ENCODE measurements at regions not wholly inside any gene's neighbourhood (a gene's known extent, or its start where the extent isn't known, plus 50 kb on each side); places are given as distances from the start of the nearest gene placed in this dataset.

GRCh38 chrX:39834600-39834999, 263.2 kb downstream of the BCOR start:
- Histone ChIP-seq H3K4me1 (no peaks in the 10 kb centered on the region), H3K36me3 (no peaks in the 10 kb centered on the region), H3K27ac (no peak overlapping the region), H3K4me3 (no peak overlapping the region), H3K27me3 (no peaks in the 10 kb centered on the region), H3K9me3 (no peaks in the 10 kb centered on the region)
- TF ChIP-seq CTCF (IDR thresholded peaks at IDR 0.05) (no peak), POLR2A (IDR thresholded peaks at IDR 0.05) (no peak)
- no peak for DNase-seq
- 85 to 100% methylated on average over 2 to 3 of the region's 3 CpGs for WGBS, 2 donors
- intact Hi-C loops (cut with DNase I) = no loop called here

- 89% methylated on average over 5 of the region's 5 CpGs; no CpG with 5 or more reads in 1 of the 2 donors for WGBS, 2 donors
- Histone ChIP-seq H3K27ac (no peak overlapping the region), H3K27me3 (no peaks in the 10 kb centered on the region), H3K9me3 (no peaks in the 10 kb centered on the region), H3K4me3 (no peak overlapping the region), H3K4me1 (no peaks in the 10 kb centered on the region), H3K36me3 (no peaks in the 10 kb centered on the region)
- TF ChIP-seq CTCF (IDR thresholded peaks at IDR 0.05) (no peak), POLR2A (IDR thresholded peaks at IDR 0.05) (no peak)
- intact Hi-C loops (cut with DNase I) = no loop called here
- no peak for DNase-seq
Measured at GRCh38 chrX:39835241-39835640, 262.5 kb downstream of the BCOR start.

- no peak for DNase-seq
- Histone ChIP-seq H3K36me3 (no peaks in the 10 kb centered on the region), H3K4me1 (no peaks in the 10 kb centered on the region), H3K9me3 (no peaks in the 10 kb centered on the region), H3K27ac (no peak overlapping the region), H3K27me3 (no peaks in the 10 kb centered on the region), H3K4me3 (no peak overlapping the region)
- TF ChIP-seq POLR2A (IDR thresholded peaks at IDR 0.05) (no peak), CTCF (IDR thresholded peaks at IDR 0.05) (no peak)
- 86% methylated on average over 1 of the region's 1 CpG; no CpG with 5 or more reads in 1 of the 2 donors for WGBS, 2 donors
- intact Hi-C loops (cut with DNase I) = no loop called here
Measured at GRCh38 chrX:39835776-39836175, 262.0 kb downstream of the BCOR start.

GRCh38 chrX:39836802-39837420, 260.8 kb downstream of the BCOR start:
- TF ChIP-seq POLR2A (IDR thresholded peaks at IDR 0.05) (no peak), CTCF (IDR thresholded peaks at IDR 0.05) (no peak)
- Histone ChIP-seq H3K9me3 (no peaks in the 10 kb centered on the region), H3K4me1 (no peaks in the 10 kb centered on the region), H3K27me3 (no peaks in the 10 kb centered on the region), H3K27ac (no peak overlapping the region), H3K36me3 (no peaks in the 10 kb centered on the region), H3K4me3 (no peak overlapping the region)
- intact Hi-C loops (cut with DNase I) = no loop called here
- WGBS, 2 donors = 65 to 78% methylated on average over 2 to 6 of the region's 8 CpGs
- no peak for DNase-seq

- no peak for DNase-seq
- 72 to 100% methylated on average over 1 to 2 of the region's 2 CpGs for WGBS, 2 donors
- no peaks in the 10 kb centered on the region for H3K9me3 ChIP-seq
- H3K4me3 ChIP-seq = no peak overlapping the region
- no peaks in the 10 kb centered on the region for H3K4me1 ChIP-seq
- no peak overlapping the region for H3K27ac ChIP-seq
- H3K36me3 ChIP-seq = no peaks in the 10 kb centered on the region
- H3K27me3 ChIP-seq = no peaks in the 10 kb centered on the region
- intact Hi-C loops (cut with DNase I) = no loop called here
- TF ChIP-seq CTCF (IDR thresholded peaks at IDR 0.05) (no peak), POLR2A (IDR thresholded peaks at IDR 0.05) (no peak)
Measured at GRCh38 chrX:39837688-39838087, 260.1 kb downstream of the BCOR start.
